IMR-90 (cell line): ENCODE measurements at regions not wholly inside any gene's neighbourhood (a gene's known extent, or its start where the extent isn't known, plus 50 kb on each side); places are given as distances from the start of the nearest gene placed in this dataset.

Source experiments
- ATAC-seq: fragments of 200-7000 bp; cut with Tn5 transposase; 2 replicates; pipeline ENCODE4 v1.9.1; 2020; ENCODE audit warnings: low read depth, mild to moderate bottlenecking, moderate library complexity
- BruUV-seq: library from RNA; stranded (reverse); fragments of 400-500 nt; replicated peaks from 2 replicates; lab custom pipeline; 2021; lab: Mats Ljungman, UMichigan
- CTCF ChIA-PET: fragments of 300-600 bp; formaldehyde crosslinking; extraction: SDS; loops from one replicate; lab custom pipeline; 2021; ENCODE audit warnings: antibody characterized with exemption; lab: Yijun Ruan, JAX
- POLR2A ChIA-PET: fragments of 300-600 bp; sonication (Branson Sonifier 250); formaldehyde crosslinking; loops from one replicate; lab custom pipeline; 2022; ENCODE audit warnings: antibody characterized with exemption; ENCODE audit not compliant: unreplicated experiment; lab: Charles Lee
- DNase-seq: peaks from one replicate; pipeline ENCODE4 v3.0.0; 2013
- H2AFZ ChIP-seq: replicated peaks from 2 replicates; pipeline ENCODE3; 2013; ENCODE audit warnings: low read length, mild to moderate bottlenecking; ENCODE audit not compliant: poor library complexity
- H2AK5ac ChIP-seq: 2 replicates; pipeline ENCODE4 v1.6.1; 2013; ENCODE audit warnings: low read depth, low read length, inconsistent platforms
- H2AK9ac ChIP-seq: replicated peaks from 2 replicates; pipeline ENCODE3; 2013; ENCODE audit warnings: mild to moderate bottlenecking, low read depth, low read length, moderate library complexity; ENCODE audit not compliant: poor library complexity
- H2BK120ac ChIP-seq: 2 replicates; pipeline ENCODE4 v1.6.1; 2013; ENCODE audit warnings: low read depth, low read length, inconsistent platforms
- H2BK15ac ChIP-seq: 3 replicates; pipeline ENCODE4 v1.6.1; 2013; ENCODE audit warnings: low read depth, low read length, inconsistent platforms
- H2BK20ac ChIP-seq: 2 replicates; pipeline ENCODE4 v1.6.1; 2013; ENCODE audit warnings: low read depth, mild to moderate bottlenecking, inconsistent platforms, low read length, moderate library complexity
- H2BK5ac ChIP-seq: 2 replicates; pipeline ENCODE4 v1.6.1; 2013; ENCODE audit warnings: mild to moderate bottlenecking, low read depth, low read length, inconsistent platforms; ENCODE audit not compliant: poor library complexity, severe bottlenecking
- H3K14ac ChIP-seq: replicated peaks from 2 replicates; pipeline ENCODE4 v1.6.1; 2013; ENCODE audit warnings: low read depth, low read length, inconsistent platforms
- H3K18ac ChIP-seq: 2 replicates; pipeline ENCODE4 v1.6.1; 2013; ENCODE audit warnings: low read depth, low read length, control low read depth
- H3K23ac ChIP-seq: 2 replicates; pipeline ENCODE4 v1.6.1; 2013; ENCODE audit warnings: low read depth, low read length, inconsistent platforms
- H3K27ac ChIP-seq: 2 replicates; pipeline ENCODE4 v1.5.1; 2013; ENCODE audit warnings: mild to moderate bottlenecking, control low read depth, low read length; ENCODE audit not compliant: insufficient read depth
- H3K27me3 ChIP-seq: 2 replicates; pipeline ENCODE4 v1.6.1; 2013; ENCODE audit warnings: low read length; ENCODE audit not compliant: control insufficient read depth, insufficient read depth
- H3K36me3 ChIP-seq: 2 replicates; pipeline ENCODE4 v1.6.1; 2013; ENCODE audit warnings: low read length, mixed read lengths; ENCODE audit not compliant: control insufficient read depth, insufficient read depth
- H3K4ac ChIP-seq: 2 replicates; pipeline ENCODE4 v1.6.1; 2013; ENCODE audit warnings: low read depth, low read length, inconsistent platforms
- H3K4me1 ChIP-seq: 2 replicates; pipeline ENCODE4 v1.6.1; 2013; ENCODE audit warnings: low read length, mixed read lengths; ENCODE audit not compliant: control insufficient read depth, insufficient read depth
- H3K4me2 ChIP-seq: 2 replicates; pipeline ENCODE4 v1.6.1; 2013; ENCODE audit warnings: low read depth, mild to moderate bottlenecking, control low read depth, low read length, moderate library complexity
- H3K4me3 ChIP-seq: 2 replicates; pipeline ENCODE4 v1.5.1; 2013; ENCODE audit warnings: low read depth, mild to moderate bottlenecking, control low read depth, low read length, moderate library complexity; ENCODE audit not compliant: insufficient read depth
- H3K56ac ChIP-seq: 2 replicates; pipeline ENCODE4 v1.6.1; 2013; ENCODE audit warnings: low read length, inconsistent platforms; ENCODE audit not compliant: insufficient read depth; ENCODE audit errors: extremely low read depth
- H3K79me1 ChIP-seq, 2 experiments: 2 replicates each; pipeline ENCODE4 v1.6.1; 2013; ENCODE audit warnings: low read length in 2 of 2, inconsistent platforms in 1 of 2, low read depth in 1 of 2
- H3K9ac ChIP-seq: 2 replicates; pipeline ENCODE4 v1.6.1; 2013; ENCODE audit warnings: low read depth, low read length, control low read depth
- H3K9me1 ChIP-seq: 2 replicates; pipeline ENCODE4 v1.6.1; 2013; ENCODE audit warnings: low read length, inconsistent platforms; ENCODE audit not compliant: insufficient read depth
- H3K9me3 ChIP-seq: 2 replicates; pipeline ENCODE4 v1.6.1; 2013; ENCODE audit warnings: low read length; ENCODE audit not compliant: control insufficient read depth, insufficient read depth
- H4K20me1 ChIP-seq: 2 replicates; pipeline ENCODE4 v1.6.1; 2013; ENCODE audit warnings: low read length, inconsistent platforms; ENCODE audit not compliant: insufficient read depth
- H4K5ac ChIP-seq: 2 replicates; pipeline ENCODE4 v1.6.1; 2013; ENCODE audit warnings: mild to moderate bottlenecking, low read depth, low read length, control low read depth
- H4K8ac ChIP-seq, 2 experiments: 2 replicates each; pipeline ENCODE4 v1.6.1; 2013; ENCODE audit warnings: low read depth in 2 of 2, low read length in 2 of 2, control low read depth in 1 of 2, inconsistent platforms in 1 of 2
- H4K91ac ChIP-seq: 2 replicates; pipeline ENCODE4 v1.6.1; 2013; ENCODE audit warnings: low read depth, low read length, inconsistent platforms; ENCODE audit not compliant: insufficient read depth
- BHLHE40 ChIP-seq: fragments of 150-350 bp; IDR thresholded peaks from 2 replicates; pipeline ENCODE4 v1.6.1; 2016; ENCODE audit warnings: mild to moderate bottlenecking, low read depth, low read length
- CEBPB ChIP-seq: IDR thresholded peaks from 2 replicates; pipeline ENCODE4 v1.6.1; 2012; ENCODE audit warnings: low read depth, low read length, improper control_type of control experiment
- CHD1 ChIP-seq: IDR thresholded peaks from 2 replicates; pipeline ENCODE4 v1.6.1; 2012; ENCODE audit warnings: low read depth, low read length, improper control_type of control experiment
- CTCF ChIP-seq: conservative IDR thresholded peaks from 2 replicates; pipeline ENCODE4 v1.5.1; 2012; ENCODE audit warnings: mild to moderate bottlenecking, low read depth, low read length, improper control_type of control experiment
- ELK1 ChIP-seq: fragments of 150-350 bp; IDR thresholded peaks from 2 replicates; pipeline ENCODE4 v1.6.1; 2016; ENCODE audit warnings: low read depth, mild to moderate bottlenecking, low read length, moderate library complexity, borderline replicate concordance
- FOS ChIP-seq: fragments of 150-350 bp; IDR thresholded peaks from 2 replicates; pipeline ENCODE4 v1.6.1; 2016; ENCODE audit warnings: low read depth, low read length
- MAFK ChIP-seq: IDR thresholded peaks from 2 replicates; pipeline ENCODE4 v1.6.1; 2012; ENCODE audit warnings: low read depth, low read length, improper control_type of control experiment
- MAZ ChIP-seq: IDR thresholded peaks from 2 replicates; pipeline ENCODE4 v1.6.1; 2012; ENCODE audit warnings: low read depth, mild to moderate bottlenecking, low read length, improper control_type of control experiment, moderate library complexity, borderline replicate concordance
- MXI1 ChIP-seq: IDR thresholded peaks from 2 replicates; pipeline ENCODE4 v1.6.1; 2012; ENCODE audit warnings: low read depth, mild to moderate bottlenecking, low read length, moderate library complexity, borderline replicate concordance
- NFE2L2 ChIP-seq: fragments of 150-350 bp; IDR thresholded peaks from 2 replicates; pipeline ENCODE4 v1.6.1; 2016; ENCODE audit warnings: low read depth, mild to moderate bottlenecking, low read length
- POLR2A ChIP-seq: IDR thresholded peaks from 2 replicates; pipeline ENCODE4 v1.6.1; 2012; ENCODE audit warnings: mild to moderate bottlenecking, low read depth, low read length
- RAD21 ChIP-seq: IDR thresholded peaks from 2 replicates; pipeline ENCODE4 v1.6.1; 2012; ENCODE audit warnings: low read length, improper control_type of control experiment
- RCOR1 ChIP-seq: IDR thresholded peaks from 2 replicates; pipeline ENCODE4 v1.6.1; 2012; ENCODE audit warnings: mild to moderate bottlenecking, low read length, improper control_type of control experiment; ENCODE audit not compliant: insufficient replicate concordance
- RFX5 ChIP-seq: IDR thresholded peaks from 2 replicates; pipeline ENCODE4 v1.8.0; 2012; ENCODE audit warnings: low read depth, mild to moderate bottlenecking, low read length, moderate library complexity
- SMC3 ChIP-seq: fragments of 150-350 bp; IDR thresholded peaks from 2 replicates; pipeline ENCODE4 v1.6.1; 2016; ENCODE audit warnings: low read depth, mild to moderate bottlenecking, antibody characterized with exemption, low read length, moderate library complexity
- USF2 ChIP-seq: fragments of 150-350 bp; IDR thresholded peaks from 2 replicates; pipeline ENCODE4 v1.6.1; 2017; ENCODE audit warnings: mild to moderate bottlenecking, antibody characterized with exemption, low read length, low read depth
- WGBS, 2 experiments: methylation state at CpG; one replicate each; pipeline versions ENCODE4 v1.1.5 to v1.1.7; 2013; ENCODE audit warnings: missing lambda C conversion rate in 2 of 2; ENCODE audit not compliant: insufficient read length in 1 of 2; ENCODE audit errors: extremely low coverage in 2 of 2; 5-methylcytosine and 5-hydroxymethylcytosine counted together
- dilution Hi-C: fragments of 300-500 bp; cut with HindIII; formaldehyde crosslinking; loops from one replicate; pipeline ENCODE4 v1.14.3; 2018; ENCODE audit warnings: low sequenced_read_pairs; ENCODE audit not compliant: unreplicated experiment
- in situ Hi-C: fragments of 300-500 bp; cut with MboI; formaldehyde crosslinking; loops from 3 replicates; pipeline ENCODE4 v1.14.3; 2019; ENCODE audit warnings: low sequenced_read_pairs, inconsistent platforms, mixed read lengths
- intact Hi-C: fragments of 100-400 bp; cut with micrococcal nuclease; formaldehyde crosslinking; loops from 2 replicates; pipeline ENCODE4 v1.10.0; 2022

GRCh38 chr5:167967494-167968177, 323.8 kb upstream of the WWC1 start:
- H4K20me1 ChIP-seq: no peaks in the 10 kb centered on the region
- H3K9ac ChIP-seq: no peak overlapping the region
- no CpG with 5 or more reads among the region's 7 CpGs for WGBS, 2 experiments
- in situ Hi-C loops: no loop called here
- no TSS peak for BruUV-seq
- H2BK15ac ChIP-seq: no peak overlapping the region
- H3K4me2 ChIP-seq: peak overlapping the region; percentile 45; the same call in 1 of the 2 replicates
- no peak overlapping the region for H2AK9ac ChIP-seq
- H4K5ac ChIP-seq: no peak overlapping the region
- no peak overlapping the region for H3K14ac ChIP-seq
- no peak overlapping the region for H2AFZ ChIP-seq
- H2BK5ac ChIP-seq: no peak overlapping the region
- H2AK5ac ChIP-seq: no peak overlapping the region
- dilution Hi-C loops: no loop called here
- no peak overlapping the region for H4K8ac ChIP-seq
- no peaks in the 10 kb centered on the region for H3K4me1 ChIP-seq
- H2BK120ac ChIP-seq: no peak overlapping the region
- no peaks in the 10 kb centered on the region for H3K36me3 ChIP-seq
- intact Hi-C loops: no loop called here
- no peak for DNase-seq
- no peaks in the 10 kb centered on the region for H3K9me1 ChIP-seq
- H3K18ac ChIP-seq: no peak overlapping the region; the same call in 1 of the 2 replicates
- no peak overlapping the region for H3K23ac ChIP-seq
- ATAC-seq: no peak
- no peak for TF ChIP-seq RAD21
- no peak for TF ChIP-seq SMC3
- TF ChIP-seq ELK1: no peak
- no peak for TF ChIP-seq NFE2L2
- TF ChIP-seq CEBPB: no peak
- TF ChIP-seq USF2: no peak
- TF ChIP-seq FOS: no peak
- no peak for TF ChIP-seq BHLHE40
- TF ChIP-seq RFX5: no peak
- no peak for TF ChIP-seq MXI1
- TF ChIP-seq CHD1: no peak
- TF ChIP-seq CTCF: no peak
- no peak for TF ChIP-seq RCOR1
- no peak for TF ChIP-seq MAZ
- no peak for TF ChIP-seq POLR2A
- no peak for TF ChIP-seq MAFK
- no peak overlapping the region for H3K4me3 ChIP-seq
- no peak overlapping the region for H4K91ac ChIP-seq
- no peak overlapping the region for H2BK20ac ChIP-seq
- no peak overlapping the region for H3K4ac ChIP-seq
- ChIA-PET POLR2A (no interaction called here), CTCF (interaction anchor here (1.2 kb wide), 1 partner anchor 204 kb away, joined by 5 read pairs; no protein-coding TSS in a partner anchor)
- H3K56ac ChIP-seq: no peak overlapping the region
- no peaks in the 10 kb centered on the region for H3K79me1 ChIP-seq
- no peak overlapping the region for H3K27ac ChIP-seq
- no peaks in the 10 kb centered on the region; the same call in 1 of the 2 replicates for H3K27me3 ChIP-seq
- no peaks in the 10 kb centered on the region for H3K9me3 ChIP-seq
